HG03442 (cell line): ENCODE measurements at regions not wholly inside any gene's neighbourhood (a gene's known extent, or its start where the extent isn't known, plus 50 kb on each side); places are given as distances from the start of the nearest gene placed in this dataset.

Experiments
- ATAC-seq: cut with Tn5 transposase; IDR thresholded peaks from one replicate; pipeline ENCODE4 v1.9.1; 2021; ENCODE audit warnings: mild to moderate bottlenecking, moderate library complexity; ENCODE audit not compliant: unreplicated experiment

DNA sequence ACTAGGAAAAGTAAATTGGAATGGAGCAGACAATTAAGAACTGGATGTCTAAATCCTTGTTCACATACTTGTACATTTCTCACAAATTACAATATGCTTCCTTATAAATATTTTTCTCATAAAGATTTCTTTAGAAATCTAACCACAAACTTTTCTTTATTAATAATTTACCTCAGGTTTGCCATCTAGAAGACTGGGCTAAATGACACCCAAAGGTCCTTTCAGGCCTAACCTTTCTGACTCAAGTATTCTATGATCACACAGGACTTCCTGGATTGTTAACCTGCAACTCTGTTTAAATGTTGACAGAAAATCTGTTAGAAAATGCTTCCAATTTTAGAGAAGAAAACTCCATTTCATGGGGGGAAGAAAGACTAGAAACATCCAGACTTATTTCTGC lies 330.5 kb upstream of the MAP3K7 start:
- ATAC-seq: no peak

DNA sequence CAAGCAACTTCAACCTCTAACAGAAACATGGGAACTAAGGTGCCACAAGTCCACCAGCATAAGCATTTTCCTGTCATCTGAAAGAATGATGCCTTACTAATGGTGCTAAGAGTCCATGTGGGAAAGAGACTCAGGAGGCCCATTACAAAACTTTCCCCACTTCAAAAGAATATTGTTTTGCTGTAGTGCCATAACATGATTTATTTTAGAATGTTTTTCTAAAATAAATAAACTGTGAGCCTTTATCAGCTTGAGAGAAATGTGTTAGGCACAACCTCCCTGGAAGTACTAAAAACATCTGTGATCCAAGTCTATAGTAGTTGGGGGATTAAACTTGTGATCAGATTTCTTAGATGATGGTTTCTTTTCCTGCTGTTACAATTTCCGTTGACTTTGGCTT lies 330.1 kb upstream of the MAP3K7 start:
- ATAC-seq: no peak

DNA sequence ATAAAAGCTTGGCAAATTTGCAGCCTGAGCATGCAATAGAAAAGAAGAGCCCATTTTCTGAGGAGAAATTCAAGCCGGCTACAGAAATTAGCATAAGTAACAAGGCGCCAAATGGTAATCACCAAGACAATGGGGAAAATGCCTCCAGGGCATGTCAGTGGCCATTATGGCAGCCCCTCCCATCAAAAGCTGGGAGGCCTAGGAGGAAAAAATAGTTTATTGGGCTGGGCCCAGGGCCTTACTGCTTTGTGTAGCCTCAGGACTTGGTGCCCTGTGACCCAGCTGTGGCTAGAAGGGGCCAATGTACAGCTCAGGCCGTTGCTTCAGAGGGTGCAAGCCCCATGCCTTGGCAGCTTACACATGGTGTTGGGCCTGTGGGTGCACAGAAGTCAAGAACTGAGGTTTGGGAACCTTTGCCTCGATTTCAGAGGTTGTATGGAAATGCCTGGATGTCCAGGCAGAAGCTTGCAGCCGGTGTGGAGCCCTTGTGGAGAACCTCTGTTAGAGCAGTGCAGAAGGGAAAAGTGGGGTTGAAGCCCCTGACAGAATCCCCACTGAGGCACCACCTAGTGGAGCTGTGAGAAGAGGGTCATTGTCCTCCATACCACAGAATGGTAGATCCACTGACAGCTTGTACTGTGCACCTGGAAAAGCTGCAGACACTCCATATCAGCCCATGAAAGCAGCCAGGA lies 328.5 kb upstream of the MAP3K7 start:
- ATAC-seq: no peak

DNA sequence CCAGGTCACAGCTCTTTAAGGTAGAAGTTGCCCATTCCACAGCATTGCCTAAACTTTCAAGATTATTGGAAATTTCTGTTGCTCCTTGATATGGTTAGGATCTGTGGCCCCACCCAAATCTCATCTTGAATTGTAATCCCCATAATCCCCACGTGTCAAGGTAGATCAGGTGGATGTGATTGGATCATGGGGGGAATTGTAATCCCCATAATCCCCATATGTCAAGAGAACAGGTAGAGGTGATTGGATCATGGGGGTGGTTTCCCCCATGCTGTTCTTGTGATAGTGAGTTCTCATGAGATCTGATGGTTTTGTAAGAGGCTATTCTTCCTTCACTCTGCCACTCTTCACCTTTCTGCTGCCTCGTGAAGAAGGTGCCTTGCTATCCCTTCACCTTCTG lies 327.4 kb upstream of the MAP3K7 start:
- ATAC-seq: no peak

- ATAC-seq: no peak
Measured at GRCh38 chr6:90913266-90913960, 326.5 kb upstream of the MAP3K7 start.

DNA sequence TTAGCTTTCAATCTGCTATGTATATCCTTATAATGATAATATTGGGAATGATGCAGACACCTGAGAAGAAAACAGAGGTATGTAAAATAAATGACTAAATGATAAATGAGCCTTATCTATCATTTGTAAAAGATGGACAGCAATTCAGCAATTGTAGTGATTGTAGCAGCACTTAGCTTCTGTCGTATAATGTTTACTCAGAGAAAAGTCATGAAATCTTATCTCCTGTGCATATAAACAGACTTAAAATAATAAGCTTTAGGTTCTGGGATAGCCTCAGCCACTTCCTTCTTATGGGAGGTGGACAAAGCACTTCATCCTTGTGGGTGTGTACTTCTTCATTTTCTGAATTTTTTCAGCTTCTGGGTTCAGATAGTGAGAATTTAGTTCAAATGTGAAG lies 324.8 kb upstream of the MAP3K7 start:
- no peak for ATAC-seq

DNA sequence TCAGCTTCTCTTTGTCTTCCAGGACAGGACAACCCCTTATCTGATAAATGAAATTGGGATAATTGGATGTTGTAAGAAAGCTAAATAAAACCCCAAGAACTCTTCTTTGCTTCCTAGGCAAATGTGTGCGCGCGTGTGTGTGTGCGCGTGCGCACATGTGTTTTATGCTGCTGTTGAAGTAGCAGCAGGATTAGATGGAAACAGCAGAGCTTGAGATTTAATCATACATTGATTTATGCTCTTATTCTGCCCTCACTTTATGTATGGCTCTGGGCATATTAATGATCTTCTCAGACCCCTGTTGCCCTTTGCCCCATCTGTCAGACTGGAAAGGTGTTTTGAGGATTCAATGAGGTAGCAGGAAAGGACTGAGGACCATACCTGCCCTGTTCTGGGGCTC lies 324.0 kb upstream of the MAP3K7 start:
- ATAC-seq: no peak

DNA sequence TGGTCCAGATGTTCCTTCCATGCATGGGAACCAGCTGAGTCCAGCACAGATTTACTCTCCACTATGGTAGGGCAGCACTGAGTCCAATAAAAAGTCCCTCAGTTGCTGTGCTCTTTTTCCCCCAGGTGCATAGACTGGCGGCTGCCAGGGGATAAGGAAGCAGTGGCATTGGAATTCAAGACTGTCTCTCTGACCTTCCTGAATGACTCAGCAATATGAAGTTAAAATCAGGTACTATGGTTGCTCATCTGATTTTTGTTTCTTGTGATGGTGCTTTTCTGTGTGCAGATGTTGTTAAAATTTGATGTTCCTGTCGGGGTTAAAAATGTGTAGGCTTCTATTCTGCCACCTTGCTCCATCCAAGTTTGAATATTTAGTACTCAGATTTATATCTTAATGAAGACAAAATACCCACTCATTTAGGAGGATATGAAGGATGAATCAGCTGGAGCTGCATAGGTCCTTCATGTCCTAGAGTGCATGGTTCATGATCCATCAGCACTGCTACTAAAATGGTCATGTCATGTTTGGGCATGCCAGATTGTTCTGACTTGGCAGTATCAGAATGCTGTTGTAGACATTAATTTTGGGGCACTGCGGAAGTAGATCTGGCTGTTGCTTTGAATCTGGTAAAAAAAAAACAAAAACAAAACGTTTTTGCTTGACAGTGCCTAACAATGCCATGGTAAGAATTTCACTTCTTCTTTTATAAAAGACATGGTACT lies 321.2 kb upstream of the MAP3K7 start:
- ATAC-seq: no peak

GRCh38 chr6:90905351-90905750 lies 318.5 kb upstream of the MAP3K7 start:
- no peak for ATAC-seq

- no peak for ATAC-seq
Measured at GRCh38 chr6:90900034-90900433, 313.2 kb upstream of the MAP3K7 start.

- ATAC-seq: no peak
Measured at GRCh38 chr6:90898763-90899162, 311.9 kb upstream of the MAP3K7 start.

DNA sequence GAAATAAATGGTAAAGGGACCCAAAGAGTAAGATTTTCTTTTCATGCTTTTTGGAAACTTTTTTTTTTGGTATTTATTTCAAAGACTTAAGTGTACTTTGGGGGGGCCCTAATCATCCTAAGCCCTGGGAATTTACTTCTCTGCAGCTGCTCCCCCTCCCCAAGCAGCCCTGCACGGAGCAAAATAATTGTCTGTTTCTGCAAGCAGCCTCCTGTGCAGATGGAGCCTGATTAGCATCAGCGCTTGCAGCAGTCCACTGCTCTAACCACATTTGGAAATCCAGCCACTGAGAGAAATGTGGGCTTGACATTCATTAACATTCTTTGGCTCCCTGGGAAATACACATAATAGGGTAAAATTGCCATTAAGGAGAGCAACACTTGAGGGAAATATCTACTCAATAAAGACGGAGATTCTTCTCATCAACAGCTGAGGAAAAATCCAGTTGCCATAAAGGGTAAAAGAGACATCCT lies 309.2 kb upstream of the MAP3K7 start:
- no peak for ATAC-seq

DNA sequence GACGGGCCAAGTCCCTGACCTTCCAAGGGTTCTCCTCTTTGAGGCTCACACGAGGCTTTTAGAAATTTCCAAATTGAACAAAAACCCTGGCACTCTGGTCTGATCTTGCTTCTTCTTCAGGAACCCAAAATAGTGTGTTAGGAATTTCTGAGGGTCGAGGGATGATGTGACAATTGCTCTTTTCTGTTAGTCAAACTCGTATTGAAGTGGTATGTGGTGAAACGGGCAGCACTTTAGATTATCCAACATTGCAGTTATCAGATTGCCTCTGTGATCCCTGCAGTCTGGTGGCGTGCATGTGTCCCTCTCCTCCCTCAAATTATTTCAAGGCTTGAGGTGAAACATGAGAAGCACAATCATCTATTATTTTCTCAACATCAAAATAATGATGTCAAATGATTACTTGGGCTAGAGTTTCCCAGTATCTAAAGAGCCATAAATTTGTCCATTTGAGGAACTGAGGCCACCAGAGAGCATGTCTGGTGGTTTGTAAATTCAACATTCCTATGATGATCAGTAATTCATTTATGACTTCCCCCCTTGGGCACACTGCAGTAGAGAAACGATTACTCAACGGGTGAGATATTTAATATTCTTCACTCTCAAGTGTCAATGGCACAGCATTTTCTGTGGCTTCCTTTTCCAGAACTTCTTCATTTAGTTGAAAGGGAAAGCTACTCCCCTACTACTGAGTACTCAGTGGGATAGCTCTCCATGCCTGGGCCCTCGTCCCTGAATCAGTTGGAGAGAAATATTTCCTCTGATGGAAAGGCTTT lies 308.6 kb upstream of the MAP3K7 start:
- ATAC-seq: no peak

DNA sequence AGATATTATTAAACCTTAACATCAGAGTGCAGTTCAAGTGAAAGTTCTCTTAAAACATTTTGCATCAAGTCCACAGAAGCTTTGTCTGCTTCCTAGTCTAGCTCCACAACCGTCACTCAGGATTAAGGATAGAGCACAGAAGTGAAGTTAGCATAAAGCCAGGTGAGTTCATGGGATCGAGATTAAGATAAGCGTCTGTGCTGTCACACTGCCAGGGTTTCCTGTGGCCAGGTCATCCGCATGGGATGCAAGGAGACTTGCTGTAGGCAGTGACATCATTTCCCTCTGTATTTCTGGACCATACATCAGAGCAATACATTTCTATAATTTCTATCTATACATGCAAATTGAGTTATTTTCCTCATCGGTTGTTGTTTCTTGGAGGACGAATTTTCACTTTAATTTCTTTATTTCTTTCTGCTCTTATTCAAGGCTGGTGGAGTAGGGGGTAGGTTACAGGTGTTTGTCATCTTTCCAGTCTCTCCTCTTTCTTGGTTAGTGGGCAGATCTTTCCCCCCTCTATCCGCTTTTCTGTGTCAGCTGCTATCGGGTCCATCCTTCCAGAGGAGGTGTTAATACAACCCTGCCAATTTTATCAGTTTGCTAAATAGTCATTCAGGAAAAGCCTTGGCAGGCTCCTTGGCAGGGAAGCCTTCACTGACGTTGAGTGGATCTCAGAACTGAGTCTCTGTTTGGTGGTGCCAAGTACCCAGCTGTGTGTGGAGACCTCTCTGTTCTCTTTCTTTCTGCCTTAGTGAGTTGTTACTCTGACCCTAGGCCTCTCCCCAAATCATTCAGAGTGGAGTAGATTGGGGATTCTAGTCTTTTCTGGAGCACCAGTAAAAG lies 307.6 kb upstream of the MAP3K7 start:
- ATAC-seq: no peak

DNA sequence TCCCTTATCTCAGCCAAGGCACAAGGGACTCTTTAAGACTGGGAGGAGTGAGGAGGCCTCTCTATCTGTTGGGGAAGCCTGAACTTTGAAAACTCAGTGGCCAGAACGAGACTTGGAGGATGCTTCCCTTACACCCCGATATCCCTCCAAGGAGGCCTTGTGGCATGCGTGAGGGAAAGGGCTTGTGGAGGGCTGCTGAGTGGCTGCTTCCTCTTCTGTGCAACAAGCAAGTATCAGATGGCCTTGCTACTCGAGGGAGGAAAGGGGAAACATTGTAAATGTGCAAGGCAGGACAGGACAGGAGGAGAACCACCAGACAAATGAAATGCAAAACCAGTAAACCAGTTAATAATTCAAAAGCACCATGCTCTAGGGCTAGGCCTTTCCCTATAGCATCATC lies 306.5 kb upstream of the MAP3K7 start:
- no peak for ATAC-seq

DNA sequence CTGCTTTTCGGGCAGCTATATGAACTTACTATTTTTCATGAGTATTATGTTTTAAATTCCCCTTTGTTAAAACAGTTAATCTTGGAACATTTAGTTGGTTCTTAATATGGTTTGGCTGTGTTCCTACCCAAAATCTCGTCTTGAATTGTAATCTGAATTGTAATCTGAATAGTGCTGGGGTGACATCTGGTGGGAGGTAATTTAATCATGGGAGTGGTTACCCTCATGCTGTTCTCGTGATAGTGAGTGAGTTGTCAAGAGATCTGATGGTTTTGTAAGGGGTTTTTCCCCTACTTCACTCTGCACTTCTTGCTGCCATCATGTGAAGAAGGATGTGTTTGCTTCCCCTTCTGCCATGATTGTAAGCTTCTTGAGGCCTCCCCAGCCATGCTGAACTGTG lies 305.4 kb upstream of the MAP3K7 start:
- no peak for ATAC-seq

DNA sequence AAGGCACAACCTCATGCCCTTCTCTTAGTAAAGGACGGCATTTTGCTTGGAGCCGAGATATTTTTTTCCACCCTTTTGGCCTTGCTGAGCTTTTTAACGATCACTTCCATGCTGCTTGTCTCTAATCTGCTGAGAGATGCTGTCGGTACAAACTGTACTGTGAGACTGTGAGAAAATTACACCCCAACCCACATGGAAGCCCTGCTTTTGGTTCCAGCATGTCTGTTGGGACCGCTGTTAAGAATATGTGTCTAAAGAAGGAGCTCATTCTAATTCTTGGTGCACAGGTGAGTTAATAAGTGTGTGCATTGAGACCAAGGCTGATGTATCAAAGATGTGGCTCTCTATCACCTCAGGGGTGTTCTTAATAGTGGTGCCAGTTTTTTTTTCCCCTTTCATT lies 304.5 kb upstream of the MAP3K7 start:
- no peak for ATAC-seq

GRCh38 chr6:90890683-90891330 lies 303.9 kb upstream of the MAP3K7 start:
- no peak for ATAC-seq

- no peak for ATAC-seq
Measured at GRCh38 chr6:90887764-90888163, 300.9 kb upstream of the MAP3K7 start.

GRCh38 chr6:90885611-90886056 lies 298.8 kb upstream of the MAP3K7 start:
- ATAC-seq: no peak
